GM18868 (cell line): ENCODE measurements at regions not wholly inside any gene's neighbourhood (a gene's known extent, or its start where the extent isn't known, plus 50 kb on each side); places are given as distances from the start of the nearest gene placed in this dataset.

Experiments
- ATAC-seq: cut with Tn5 transposase; IDR thresholded peaks from one replicate; pipeline ENCODE4 v1.9.1; 2021; ENCODE audit warnings: mild to moderate bottlenecking, moderate library complexity; ENCODE audit not compliant: unreplicated experiment

DNA sequence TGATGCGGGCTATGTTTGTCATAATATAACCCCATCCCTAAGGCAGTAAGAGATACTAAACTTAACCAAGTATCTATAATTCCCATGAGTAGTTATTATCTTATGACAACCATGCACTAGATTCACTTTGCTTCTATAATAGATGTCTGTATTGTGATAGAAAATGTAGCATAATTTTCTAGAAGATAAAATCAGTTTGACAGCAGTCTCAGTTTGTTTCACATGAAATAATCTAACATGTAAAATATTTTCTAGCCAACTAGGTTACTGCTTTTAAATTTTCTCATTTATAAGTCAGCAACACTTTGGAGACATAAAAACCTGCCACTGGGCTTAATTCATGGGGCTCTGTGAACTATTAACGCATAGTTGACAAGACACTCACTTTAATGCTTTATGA lies 1410.7 kb upstream of the ATXN8OS start:
- no peak for ATAC-seq

DNA sequence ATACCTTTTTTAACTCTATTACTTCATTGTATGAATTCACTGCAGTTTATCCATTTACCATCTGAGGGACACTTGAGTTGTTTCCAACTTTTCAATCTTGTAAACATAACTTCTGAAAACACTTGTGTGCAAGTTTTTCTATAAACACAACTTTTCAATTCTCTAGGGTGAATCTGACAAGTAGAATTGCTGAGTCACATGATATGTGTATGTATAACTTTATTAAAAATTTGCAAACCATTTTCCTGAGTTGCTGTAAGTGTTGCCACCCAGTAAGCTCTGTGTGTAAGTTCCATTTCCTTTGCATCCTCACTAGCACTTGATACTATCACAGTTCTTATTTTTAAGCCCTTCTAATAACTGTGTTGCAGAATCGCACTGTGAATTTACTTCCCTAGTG lies 1415.6 kb upstream of the ATXN8OS start:
- ATAC-seq = no peak

DNA sequence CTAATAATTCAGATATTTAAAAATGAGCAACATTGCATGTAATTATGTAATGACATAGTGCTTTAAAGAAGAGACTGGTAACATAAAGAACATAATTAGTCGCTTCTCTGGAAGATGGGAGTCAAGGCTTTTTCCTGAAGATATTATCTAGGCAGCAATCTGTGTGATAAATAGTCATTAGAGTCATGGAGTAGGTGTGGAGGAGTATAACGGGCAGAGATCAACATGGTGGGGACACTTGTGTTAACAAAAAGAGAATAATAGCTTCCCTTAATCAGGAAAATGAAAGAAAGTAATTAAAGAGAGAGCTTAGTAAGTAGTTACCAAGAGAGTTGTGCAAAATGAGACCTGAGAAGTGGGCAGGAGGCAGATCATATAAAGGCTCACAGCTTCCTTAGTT lies 1417.1 kb upstream of the ATXN8OS start:
- ATAC-seq = no peak

DNA sequence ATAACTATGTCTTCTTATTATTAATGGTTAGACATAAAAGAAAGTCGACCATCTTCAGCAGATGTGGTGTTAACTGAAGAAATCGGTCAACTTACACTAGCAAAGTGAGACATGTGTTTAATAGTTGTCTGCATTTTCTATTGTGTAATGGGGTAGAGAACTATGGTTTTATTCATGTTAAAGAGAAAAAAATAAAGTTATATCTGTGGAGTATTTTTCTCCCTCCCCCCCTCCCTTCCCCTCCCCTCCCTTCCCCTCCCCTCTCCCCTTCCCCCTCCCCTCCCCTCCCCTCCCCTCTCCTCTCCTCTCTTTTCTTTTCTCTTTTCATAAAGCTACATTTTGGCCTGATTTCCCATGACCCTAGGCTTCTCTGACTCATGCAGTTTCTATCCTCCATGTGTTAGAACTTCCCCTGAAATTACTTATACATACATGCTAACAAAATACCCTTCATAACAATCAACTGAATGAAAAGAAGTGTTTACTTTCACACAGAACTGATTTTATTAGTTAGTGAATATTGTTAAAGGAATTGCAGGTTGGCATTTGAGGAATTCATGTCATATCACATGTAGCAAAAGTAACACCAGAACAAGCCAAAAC lies 1431.0 kb upstream of the ATXN8OS start:
- ATAC-seq = no peak

DNA sequence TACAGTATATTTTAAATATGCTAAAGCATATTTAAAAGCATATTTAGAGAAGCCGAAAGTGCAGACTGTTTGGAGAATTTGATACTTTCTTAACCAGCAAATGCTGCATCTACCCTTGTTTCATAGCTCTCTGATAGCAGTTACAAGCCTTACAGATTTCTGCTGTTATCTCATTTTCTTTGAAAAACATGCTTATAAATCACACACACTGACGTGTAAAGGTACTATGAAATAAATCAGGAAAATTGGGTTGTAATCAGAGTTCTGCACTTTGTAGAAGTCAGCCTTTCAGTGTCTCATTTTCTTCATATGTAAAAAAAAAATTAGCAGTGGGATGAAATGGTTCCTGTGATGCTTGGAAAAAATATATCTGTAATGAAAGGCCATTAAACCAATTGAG lies 1432.4 kb upstream of the ATXN8OS start:
- no peak for ATAC-seq

DNA sequence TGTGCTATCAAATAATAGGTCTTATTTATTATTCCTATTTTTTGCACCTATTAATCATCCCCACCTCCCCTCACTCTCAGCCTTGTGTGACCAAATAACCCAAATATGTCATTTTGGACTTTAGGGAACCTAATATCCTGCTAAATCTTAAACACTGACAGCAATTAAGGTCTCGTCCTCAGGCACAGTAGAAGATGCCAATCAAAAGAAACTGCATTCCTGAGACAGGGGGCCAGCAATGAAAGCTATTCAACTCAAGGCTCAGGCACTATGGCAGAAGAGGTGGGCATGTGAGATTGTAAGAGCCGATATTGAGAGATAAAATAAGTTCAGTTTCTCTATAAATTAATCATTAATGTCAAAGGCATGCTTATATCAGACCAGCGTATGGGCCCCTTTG lies 1437.7 kb upstream of the PCDH9 start:
- no peak for ATAC-seq

DNA sequence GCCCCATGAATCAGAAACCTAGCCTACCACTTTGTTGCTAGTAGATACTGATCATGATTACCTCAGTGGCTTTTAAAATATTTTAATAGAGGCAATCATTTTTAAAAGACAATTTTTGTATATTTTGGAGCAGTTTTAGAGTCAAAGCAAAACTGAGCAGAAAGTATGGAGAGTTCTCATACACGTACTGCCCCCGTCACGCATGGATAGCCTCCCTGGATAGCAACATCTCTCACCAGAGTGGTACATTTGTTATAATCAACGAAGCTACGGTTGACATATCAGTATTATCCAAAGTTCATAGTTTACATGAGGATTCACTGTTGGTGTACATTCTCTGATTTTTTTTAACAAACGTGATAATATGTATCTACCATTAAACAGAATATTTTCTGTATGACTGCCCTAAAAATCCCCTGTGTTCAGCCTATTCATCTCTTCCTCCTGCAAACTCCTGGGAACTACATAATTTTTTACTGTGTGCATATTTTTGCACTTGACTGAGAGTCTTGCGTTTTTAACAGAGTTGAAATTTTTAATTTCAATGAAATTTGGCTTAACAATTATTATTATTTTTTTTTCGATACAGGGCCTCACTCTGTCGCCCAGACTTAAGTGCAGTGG lies 1436.8 kb upstream of the PCDH9 start:
- ATAC-seq = peak; percentile 62

DNA sequence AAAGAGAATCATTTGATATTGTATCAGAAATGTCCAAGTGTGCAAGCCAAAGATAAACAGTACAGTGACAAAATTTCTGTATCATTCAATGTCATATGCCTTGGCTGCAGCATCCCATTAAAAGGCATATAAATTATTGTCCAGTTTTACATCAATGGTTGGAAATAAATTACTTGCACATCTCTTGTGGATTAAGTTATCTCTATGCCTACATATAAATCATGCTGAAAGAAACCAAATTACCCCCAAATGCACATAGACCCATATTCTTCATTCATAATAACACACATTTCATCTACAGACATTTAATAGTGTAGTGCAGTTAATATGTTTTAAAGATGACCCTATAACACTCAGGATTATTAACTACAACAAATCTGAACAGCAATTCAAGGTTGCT lies 1415.7 kb upstream of the PCDH9 start:
- ATAC-seq = no peak

DNA sequence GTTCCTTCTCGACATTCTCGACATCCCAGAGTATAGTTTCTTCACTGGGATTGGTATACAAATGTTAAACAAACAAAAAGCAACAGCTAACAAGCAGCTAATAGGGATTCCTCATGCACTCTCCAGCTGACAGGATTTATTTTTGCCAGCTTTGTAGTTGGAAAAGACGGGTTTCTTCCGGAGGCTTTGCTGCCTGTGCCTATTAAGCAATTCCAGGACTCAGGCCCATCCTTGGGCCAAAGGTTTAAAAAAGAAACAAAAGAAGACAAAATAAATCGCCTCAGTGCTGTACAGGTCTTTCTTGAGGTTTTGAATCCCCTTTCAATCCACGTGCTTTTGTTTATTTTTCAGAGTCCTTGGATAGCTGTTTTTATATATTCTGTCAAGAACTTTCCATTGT lies 1414.5 kb upstream of the PCDH9 start:
- ATAC-seq = no peak

DNA sequence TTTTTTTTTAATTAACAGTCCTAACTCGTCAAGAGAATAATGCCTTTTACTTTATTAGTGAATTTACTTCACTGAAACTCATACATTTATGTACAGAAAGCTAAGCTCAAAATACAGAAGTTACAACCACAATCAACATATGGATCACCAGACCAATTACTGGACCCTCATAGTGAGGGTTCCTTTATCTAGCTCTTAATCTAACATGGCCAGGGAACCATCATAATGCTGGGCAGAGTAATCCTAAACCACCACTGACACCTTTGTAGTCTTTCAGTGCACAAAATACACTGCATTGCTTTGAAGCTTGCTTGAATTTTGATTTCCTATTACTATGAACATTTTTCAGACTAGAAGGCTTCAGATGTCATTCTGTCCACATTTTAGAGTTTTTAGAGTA lies 1406.6 kb upstream of the PCDH9 start:
- ATAC-seq = no peak

DNA sequence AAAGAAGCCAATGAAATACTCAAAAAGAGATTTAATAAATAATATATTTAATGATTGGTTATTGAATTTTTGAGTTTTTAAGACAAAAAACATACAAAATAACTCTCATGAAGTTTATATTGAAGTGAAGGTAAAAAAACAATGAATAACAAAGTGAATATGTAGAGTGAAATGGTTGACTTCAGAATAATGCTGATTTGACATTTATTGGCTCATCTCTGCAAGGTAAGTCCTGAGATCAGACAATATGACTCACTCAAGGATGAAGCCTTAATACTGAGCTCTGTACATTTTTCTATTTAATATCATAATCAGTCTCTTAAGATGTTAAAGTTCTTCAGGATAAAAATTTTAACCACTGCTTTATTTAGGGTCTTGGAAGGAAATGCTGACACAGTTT lies 1398.9 kb upstream of the PCDH9 start:
- ATAC-seq = no peak

DNA sequence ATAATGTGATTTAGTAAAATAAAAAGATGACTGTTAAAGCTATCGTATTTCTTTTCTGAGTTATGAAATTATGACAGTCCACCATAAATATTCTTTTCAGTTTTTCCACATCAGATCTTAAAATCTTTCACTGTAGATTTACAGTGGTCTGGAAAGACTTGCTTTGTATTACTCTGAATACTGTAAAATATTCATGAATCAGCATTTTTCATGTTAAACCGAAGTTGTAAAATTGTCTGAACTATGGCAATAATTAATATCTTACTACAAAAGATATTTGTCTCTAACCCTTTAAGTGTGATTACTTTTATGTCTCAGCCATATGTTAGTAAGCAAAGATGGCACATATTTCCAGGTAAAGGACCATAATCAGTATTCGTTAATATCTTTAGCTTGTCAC lies 1397.2 kb upstream of the PCDH9 start:
- no peak for ATAC-seq

DNA sequence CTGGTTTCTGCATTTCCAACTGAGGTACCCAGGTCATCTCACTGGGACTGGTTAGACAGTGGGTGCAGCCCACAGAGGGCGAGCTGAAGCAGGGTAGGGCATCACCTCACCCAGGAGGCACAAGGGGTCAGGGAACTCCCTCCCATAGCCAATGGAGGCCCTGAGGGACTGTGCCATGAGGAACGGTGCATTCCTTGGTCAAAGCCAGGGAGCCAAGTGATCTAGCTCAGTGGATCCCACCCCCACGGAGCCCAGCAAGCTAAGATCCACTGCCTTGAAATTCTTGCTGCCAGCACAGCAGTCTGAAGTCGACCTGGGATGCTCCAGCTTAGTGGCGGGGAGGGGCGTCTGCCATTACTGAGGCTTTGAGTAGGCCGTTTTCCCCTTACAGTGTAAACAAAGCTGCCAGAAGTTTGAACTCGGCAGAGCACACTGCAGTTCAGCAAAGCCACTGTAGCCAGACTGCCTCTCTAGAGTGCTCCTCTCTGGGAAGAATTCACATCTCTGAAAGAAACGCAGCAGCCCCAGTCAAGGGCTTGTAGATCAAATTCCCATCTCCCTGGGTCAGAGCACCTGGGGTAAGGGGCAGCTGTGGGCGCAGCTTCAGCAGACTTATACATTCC lies 1386.6 kb upstream of the PCDH9 start:
- ATAC-seq = no peak

DNA sequence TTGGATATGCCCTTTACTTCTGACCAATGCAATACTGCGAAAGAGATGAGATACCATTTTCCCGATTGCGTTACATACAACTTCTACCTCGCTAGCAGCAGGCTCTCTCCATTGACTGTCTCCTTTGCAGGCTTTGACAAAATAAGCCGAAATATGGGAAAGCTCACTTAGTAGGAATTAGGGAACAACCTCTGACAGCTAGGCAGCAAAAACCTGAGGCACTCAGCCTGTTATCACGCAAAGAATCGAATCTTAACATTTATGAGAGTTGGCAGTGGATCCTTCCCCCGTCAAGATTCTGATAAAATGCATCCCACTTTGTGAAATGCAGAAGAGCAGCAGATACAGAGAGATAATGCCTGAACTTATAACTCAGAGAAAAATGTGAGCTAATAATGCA lies 1379.5 kb upstream of the PCDH9 start:
- no peak for ATAC-seq

DNA sequence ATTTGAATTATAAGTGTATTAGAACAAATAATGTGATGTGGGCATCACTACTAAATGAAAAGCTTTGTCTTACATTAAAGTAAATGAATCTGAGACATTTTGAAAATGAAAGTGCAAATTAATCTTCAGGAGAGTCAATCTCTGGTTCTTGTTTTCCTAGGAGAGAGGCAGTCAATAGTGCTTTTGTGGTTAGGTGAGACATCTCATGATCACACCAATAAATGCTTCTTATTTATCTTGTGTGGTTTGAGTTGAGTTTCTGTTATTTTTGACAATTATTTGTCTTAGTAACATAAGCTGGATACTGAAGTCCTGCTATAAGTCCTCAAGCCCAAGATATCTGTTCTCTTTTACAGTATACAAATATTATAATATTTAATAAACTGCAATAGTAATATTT lies 1378.0 kb upstream of the PCDH9 start:
- ATAC-seq = no peak

DNA sequence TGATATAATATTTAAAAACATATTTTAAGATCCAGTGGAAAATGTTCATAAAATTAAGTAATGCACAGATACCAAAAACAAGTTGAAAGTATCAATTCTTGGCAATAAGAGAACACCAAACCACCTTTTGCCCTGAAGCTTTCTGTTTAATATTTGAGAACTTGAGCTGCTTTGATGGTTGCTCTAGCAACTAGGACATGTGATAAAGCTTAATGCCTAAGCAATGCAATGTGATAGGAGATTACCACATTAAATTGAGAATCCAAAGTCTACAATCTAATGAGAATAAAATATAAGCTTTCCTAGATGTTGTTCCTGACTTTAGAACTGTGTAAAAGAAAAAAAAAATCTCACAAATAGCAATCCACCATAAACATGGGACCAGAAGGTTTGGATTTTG lies 1367.5 kb upstream of the PCDH9 start:
- no peak for ATAC-seq

DNA sequence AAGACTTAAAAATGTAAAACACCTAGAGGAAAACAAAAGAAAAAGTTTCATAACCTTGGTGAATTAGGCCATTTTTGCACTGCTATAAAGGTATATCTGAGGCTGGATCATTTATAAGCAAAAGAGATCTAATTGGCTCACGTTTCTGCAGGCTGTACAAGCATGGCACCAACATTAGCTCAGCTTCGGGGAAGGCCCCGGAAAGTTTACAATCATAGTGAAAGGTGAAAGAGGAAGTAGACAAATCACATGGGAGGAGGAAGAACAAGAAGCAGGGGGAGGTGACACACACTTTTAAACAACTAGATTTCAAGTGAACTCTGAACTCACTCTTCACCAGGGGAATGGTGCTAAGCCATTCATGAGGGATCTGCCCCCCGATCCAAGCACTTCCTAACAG lies 1358.5 kb upstream of the PCDH9 start:
- peak; percentile 100 for ATAC-seq

DNA sequence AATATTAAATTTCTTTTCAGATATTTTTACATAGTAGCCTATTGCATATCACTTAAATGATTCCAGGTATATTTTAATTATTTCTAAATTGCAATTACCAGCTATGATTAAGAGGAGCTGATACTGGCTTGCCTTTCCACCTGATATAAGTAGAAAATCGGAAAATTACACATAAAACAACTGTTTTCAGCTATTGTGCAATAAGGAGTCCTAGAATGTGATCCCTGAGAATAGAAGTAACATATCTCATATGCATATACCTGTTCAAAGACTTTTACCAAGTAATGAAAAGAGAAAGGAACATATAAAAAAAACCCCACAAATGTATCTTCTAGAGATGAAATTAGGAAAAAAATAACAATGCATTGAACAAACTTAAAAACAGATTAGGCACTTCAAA lies 1354.6 kb upstream of the PCDH9 start:
- ATAC-seq = no peak

DNA sequence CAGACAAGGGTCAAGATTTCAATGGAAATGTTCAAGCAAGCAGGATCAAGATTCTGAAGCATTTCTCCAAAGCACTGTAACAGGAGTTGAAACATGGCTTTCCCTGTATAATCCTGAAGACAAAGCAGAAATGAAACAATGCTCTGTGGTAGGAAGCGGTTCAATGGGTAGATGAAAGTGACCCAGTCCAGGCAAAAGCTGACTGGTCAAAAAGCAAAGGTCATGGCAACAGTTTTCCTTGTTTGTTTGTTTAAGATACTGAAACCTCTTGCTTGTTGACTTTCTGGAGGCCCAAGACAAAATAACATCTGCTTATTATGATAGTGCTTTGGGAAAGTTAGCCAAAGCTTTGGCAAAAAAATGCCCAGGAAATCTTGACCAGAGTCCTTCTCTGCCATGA lies 1343.9 kb upstream of the PCDH9 start:
- no peak for ATAC-seq

DNA sequence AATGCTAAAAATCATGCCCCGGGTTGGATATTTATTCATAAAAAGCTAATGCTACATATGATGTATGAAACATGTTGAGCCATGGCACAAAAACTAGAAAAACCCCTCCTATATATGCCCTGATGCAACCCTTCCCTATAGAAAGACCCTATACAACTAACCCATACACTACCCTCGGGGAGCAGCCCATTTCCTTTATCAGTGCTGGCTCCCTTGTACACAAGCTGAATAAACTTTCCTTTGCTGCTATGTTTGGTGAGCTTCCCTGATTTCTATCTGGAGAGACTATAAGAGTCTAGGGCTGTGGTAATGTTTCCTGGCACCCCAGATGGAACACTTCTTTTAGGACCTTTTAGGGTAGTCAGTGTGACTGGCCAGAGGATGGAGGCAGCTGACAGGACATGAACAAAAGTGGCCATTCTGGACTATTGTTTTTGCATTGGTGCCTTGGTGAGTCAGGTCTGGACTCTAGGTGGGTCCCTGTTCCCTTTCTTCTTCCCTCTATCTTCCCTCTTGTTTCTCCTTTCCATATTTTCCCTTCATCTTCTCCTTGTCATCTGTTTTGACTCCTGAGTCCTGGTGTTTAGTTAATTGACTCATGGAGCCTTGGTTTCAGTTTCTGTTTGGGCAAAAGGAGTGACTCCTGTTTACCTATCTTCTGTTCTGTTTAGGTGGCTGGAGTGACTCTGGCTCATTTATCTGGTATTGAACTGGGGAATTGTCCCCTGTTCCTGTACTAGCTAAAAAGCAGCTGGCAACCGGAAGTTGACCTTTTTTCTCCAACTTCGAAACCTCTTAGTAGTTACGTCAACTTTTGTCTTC lies 1321.8 kb upstream of the PCDH9 start:
- no peak for ATAC-seq

DNA sequence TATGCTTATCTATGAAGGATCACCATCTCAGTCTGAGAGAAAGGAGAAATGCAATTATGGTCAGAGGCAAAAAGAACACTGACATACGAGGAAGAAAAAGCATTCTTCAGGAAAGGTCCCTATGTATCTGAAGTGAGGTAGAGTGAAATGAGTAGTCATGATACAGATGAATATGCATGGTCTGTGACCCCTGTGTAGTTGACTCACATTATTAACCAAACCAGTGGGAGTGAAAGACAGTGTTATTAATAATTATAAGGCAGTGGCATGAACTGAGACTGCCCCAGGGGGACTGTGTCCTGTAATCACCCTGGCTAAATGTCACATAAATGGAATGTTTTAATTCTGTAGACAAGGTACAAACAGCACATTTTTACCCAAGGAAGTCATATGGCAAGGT lies 1320.2 kb upstream of the PCDH9 start:
- no peak for ATAC-seq

DNA sequence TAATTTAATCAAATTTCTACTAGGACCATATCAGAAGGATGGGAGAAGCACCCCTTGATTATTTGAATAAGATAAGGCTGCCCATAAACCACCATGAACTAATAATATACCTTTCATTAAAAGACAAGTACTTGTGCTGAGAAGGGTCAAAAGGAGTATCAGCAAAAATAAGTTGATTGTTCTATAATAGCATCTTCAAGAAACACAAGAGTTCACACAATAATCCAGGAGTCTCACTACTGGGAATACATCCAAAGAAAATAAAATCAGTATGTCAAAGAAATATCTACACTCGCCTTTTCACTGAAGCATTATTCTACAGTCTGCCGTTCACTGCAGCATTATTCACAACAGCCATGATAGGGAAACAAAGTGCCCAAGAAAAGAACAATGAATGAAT lies 1310.1 kb upstream of the PCDH9 start:
- ATAC-seq = no peak
